PC-3 (cell line): ENCODE measurements at regions not wholly inside any gene's neighbourhood (a gene's known extent, or its start where the extent isn't known, plus 50 kb on each side); places are given as distances from the start of the nearest gene placed in this dataset.
"Not testable (repeated sequence)": the region's sequence is repeated elsewhere in the genome, so short reads cannot be mapped to it uniquely, and the experiment has no call there.

Source experiments
- ATAC-seq: fragments of 200-7000 bp; cut with Tn5 transposase; 2 replicates; pipeline ENCODE4 v1.9.1; 2020; ENCODE audit warnings: mild to moderate bottlenecking, moderate library complexity
- BruUV-seq: library from RNA; stranded (reverse); fragments of 400-500 nt; replicated peaks from 2 replicates; lab custom pipeline; 2021; lab: Mats Ljungman, UMichigan
- CTCF ChIA-PET: fragments of 300-600 bp; sonication (Branson Sonifier 250); formaldehyde crosslinking; loops from one replicate; lab custom pipeline; 2022; ENCODE audit warnings: antibody characterized with exemption; lab: Charles Lee
- POLR2A ChIA-PET: fragments of 300-600 bp; sonication (Branson Sonifier 250); formaldehyde crosslinking; loops from one replicate; lab custom pipeline; 2022; ENCODE audit warnings: antibody characterized with exemption; ENCODE audit not compliant: unreplicated experiment; lab: Charles Lee
- DNase-seq: peaks from one replicate; pipeline ENCODE4 v3.0.0-alpha.2; 2015
- H2AFZ ChIP-seq: fragments of 300-600 bp; sonication (generic); 2 replicates; pipeline ENCODE4 v1.6.0; 2016; ENCODE audit warnings: antibody characterized with exemption, low read length
- H3F3A ChIP-seq: fragments of 300-600 bp; sonication (generic); one replicate; pipeline ENCODE4 v1.6.0; 2017; ENCODE audit warnings: antibody characterized with exemption, low read length, control low read depth, mild to moderate bottlenecking; ENCODE audit not compliant: unreplicated experiment
- H3K27ac ChIP-seq: fragments of 300-600 bp; sonication (generic); 2 replicates; pipeline ENCODE4 v1.5.1; 2016; ENCODE audit warnings: mild to moderate bottlenecking, low read length
- H3K27me3 ChIP-seq: fragments of 300-600 bp; sonication (generic); 2 replicates; pipeline ENCODE4 v1.6.1; 2016; ENCODE audit warnings: low read length, mixed read lengths
- H3K36me3 ChIP-seq: fragments of 300-600 bp; sonication (generic); 2 replicates; pipeline ENCODE4 v1.6.1; 2016; ENCODE audit warnings: low read depth, mixed run types, low read length, mixed read lengths
- H3K4me1 ChIP-seq: fragments of 300-600 bp; sonication (generic); 2 replicates; pipeline ENCODE4 v1.5.1; 2016; ENCODE audit warnings: low read length; ENCODE audit not compliant: insufficient read depth
- H3K4me2 ChIP-seq: fragments of 300-600 bp; sonication (generic); 2 replicates; pipeline ENCODE4 v1.6.0; 2016; ENCODE audit warnings: low read length
- H3K4me3 ChIP-seq: fragments of 300-600 bp; sonication (generic); 2 replicates; pipeline ENCODE4 v1.5.1; 2016; ENCODE audit warnings: mild to moderate bottlenecking, low read length, mixed read lengths
- H3K79me2 ChIP-seq: fragments of 300-600 bp; sonication (generic); 2 replicates; pipeline ENCODE4 v1.6.1; 2017; ENCODE audit warnings: low read length, mixed read lengths
- H3K9ac ChIP-seq: fragments of 300-600 bp; sonication (generic); 2 replicates; pipeline ENCODE4 v1.6.0; 2016; ENCODE audit warnings: mild to moderate bottlenecking, low read length
- H3K9me2 ChIP-seq: fragments of 300-600 bp; sonication (generic); replicated peaks from 2 replicates; pipeline ENCODE4 v1.6.1; 2016; ENCODE audit warnings: mixed run types, low read length, mixed read lengths
- H3K9me3 ChIP-seq: fragments of 300-600 bp; sonication (generic); 2 replicates; pipeline ENCODE4 v1.6.1; 2016; ENCODE audit warnings: low read length, mixed read lengths
- H4K20me1 ChIP-seq: fragments of 300-600 bp; sonication (generic); 2 replicates; pipeline ENCODE4 v1.6.1; 2016; ENCODE audit warnings: low read length, mixed read lengths
- EZH2 ChIP-seq: fragments of 300-600 bp; sonication (generic); IDR thresholded peaks from one replicate; pipeline ENCODE4 v1.6.1; 2017; ENCODE audit warnings: antibody characterized with exemption, mild to moderate bottlenecking, low read length; ENCODE audit not compliant: unreplicated experiment
- EZH2phosphoT487 ChIP-seq: fragments of 300-600 bp; sonication (generic); IDR thresholded peaks from 2 replicates; pipeline ENCODE4 v1.6.1; 2018; ENCODE audit warnings: mild to moderate bottlenecking, antibody characterized with exemption, low read length, borderline replicate concordance
- intact Hi-C: fragments of 100-400 bp; cut with micrococcal nuclease; formaldehyde crosslinking; loops from 2 replicates; pipeline ENCODE4 v1.9.0; 2023
- TF ChIP-seq, protein P1 (sequence below): fragments of 300-600 bp; sonication (generic); conservative IDR thresholded peaks from 2 replicates; pipeline ENCODE4 v1.5.1; 2017; ENCODE audit warnings: antibody characterized with exemption, low read depth, mild to moderate bottlenecking, low read length

DNA sequence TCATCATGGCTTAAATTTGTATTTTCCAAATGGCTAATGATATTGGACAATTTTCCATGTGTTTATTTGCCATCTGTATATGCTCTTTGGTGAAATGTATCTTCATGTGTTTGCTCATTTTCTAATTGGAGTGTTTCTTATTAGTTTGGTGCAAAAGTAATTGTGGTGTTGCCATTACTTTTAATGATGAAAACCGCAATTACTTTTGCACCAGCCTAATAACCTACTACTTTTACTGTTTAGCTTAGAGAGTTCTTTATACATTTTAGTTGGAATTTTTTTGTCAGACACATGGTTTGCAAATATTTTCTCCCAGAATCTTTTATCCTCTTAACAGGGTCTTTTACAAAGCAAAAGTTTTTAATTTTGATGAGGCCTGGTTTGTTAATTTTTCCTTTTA lies 141.0 kb upstream of the AGTR1 start:
- Histone ChIP-seq H4K20me1 (no peaks in the 10 kb centered on the region), H3K9me2 (no peaks in the 10 kb centered on the region), H3K4me3 (no peak overlapping the region), H3F3A (no peaks in the 10 kb centered on the region), H3K9me3 (no peaks in the 10 kb centered on the region), H3K27me3 (no peaks in the 10 kb centered on the region), H3K27ac (no peak overlapping the region), H3K36me3 (no peaks in the 10 kb centered on the region), H3K4me1 (no peaks in the 10 kb centered on the region), H3K4me2 (no peak overlapping the region), H3K79me2 (no peaks in the 10 kb centered on the region), H3K9ac (no peak overlapping the region), H2AFZ (no peak overlapping the region)
- BruUV-seq: no TSS peak
- no peak for DNase-seq
- CTCF ChIA-PET: no interaction called here
- intact Hi-C loops: no loop called here
- POLR2A ChIA-PET: no interaction called here
- TF ChIP-seq, protein P1, sequence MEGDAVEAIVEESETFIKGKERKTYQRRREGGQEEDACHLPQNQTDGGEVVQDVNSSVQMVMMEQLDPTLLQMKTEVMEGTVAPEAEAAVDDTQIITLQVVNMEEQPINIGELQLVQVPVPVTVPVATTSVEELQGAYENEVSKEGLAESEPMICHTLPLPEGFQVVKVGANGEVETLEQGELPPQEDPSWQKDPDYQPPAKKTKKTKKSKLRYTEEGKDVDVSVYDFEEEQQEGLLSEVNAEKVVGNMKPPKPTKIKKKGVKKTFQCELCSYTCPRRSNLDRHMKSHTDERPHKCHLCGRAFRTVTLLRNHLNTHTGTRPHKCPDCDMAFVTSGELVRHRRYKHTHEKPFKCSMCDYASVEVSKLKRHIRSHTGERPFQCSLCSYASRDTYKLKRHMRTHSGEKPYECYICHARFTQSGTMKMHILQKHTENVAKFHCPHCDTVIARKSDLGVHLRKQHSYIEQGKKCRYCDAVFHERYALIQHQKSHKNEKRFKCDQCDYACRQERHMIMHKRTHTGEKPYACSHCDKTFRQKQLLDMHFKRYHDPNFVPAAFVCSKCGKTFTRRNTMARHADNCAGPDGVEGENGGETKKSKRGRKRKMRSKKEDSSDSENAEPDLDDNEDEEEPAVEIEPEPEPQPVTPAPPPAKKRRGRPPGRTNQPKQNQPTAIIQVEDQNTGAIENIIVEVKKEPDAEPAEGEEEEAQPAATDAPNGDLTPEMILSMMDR: no peak
- TF ChIP-seq EZH2phosphoT487 (no peak), EZH2 (no peak)
- ATAC-seq: no peak

DNA sequence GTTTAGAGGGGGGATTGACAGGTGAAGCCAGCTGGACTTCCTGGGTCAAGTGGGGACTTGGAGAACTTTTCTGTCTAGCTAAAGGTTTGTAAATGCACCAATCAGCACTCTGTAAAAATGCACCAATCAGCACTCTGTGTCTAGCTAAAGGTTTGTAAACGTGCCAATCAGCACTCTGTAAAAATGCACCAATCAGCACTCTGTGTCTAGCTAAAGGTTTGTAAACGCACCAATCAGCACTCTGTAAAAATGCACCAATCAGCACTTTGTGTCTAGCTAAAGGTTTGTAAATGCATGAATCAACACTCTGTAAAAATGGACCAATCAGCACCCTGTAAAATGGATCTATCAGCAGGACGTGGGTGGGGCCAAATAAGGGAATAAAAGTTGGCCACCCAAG lies 120.1 kb upstream of the AGTR1 start:
- H3K36me3 ChIP-seq, DNase-seq, ATAC-seq, H4K20me1 ChIP-seq, H3K9me2 ChIP-seq, CTCF ChIA-PET, intact Hi-C loops, H3K9me3 ChIP-seq, H3K4me3 ChIP-seq, H3F3A ChIP-seq, H2AFZ ChIP-seq, H3K27me3 ChIP-seq, H3K79me2 ChIP-seq, BruUV-seq, H3K9ac ChIP-seq, H3K4me2 ChIP-seq, POLR2A ChIA-PET, H3K27ac ChIP-seq, H3K4me1 ChIP-seq: not testable (repeated sequence)

DNA sequence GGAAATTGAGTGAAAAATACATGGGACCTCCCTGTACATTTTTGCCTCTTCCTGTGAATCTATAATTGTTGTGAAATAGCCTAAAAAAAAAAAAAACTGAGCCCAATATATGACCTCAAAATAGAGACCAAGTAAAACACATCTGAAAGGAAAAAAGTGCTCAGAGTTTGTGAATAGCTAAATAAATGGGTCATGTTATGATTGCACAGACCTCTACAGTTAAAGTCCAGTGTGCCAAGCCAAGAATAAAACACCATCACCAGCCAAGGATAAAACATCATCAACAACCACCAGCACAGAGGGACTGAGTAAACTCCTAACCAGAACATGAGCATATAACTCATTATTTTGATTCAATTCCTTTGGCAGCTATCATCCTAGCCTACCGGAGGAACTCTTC lies 115.6 kb upstream of the AGTR1 start:
- BruUV-seq: no TSS peak
- ATAC-seq (no peak), DNase-seq (no peak)
- no peaks in the 10 kb centered on the region for H3K9me3 ChIP-seq
- no peak overlapping the region for H3K27ac ChIP-seq
- H3K79me2 ChIP-seq: no peaks in the 10 kb centered on the region
- no peaks in the 10 kb centered on the region for H3K9me2 ChIP-seq
- CTCF ChIA-PET: no interaction called here
- no peak for TF ChIP-seq EZH2
- TF ChIP-seq, protein P1: no peak
- TF ChIP-seq EZH2phosphoT487: no peak
- H4K20me1 ChIP-seq: no peaks in the 10 kb centered on the region
- H3K4me3 ChIP-seq: no peak overlapping the region
- H3F3A ChIP-seq: no peaks in the 10 kb centered on the region
- no peak overlapping the region for H3K9ac ChIP-seq
- H3K4me2 ChIP-seq: no peak overlapping the region
- no peak overlapping the region for H2AFZ ChIP-seq
- POLR2A ChIA-PET: no interaction called here
- no peaks in the 10 kb centered on the region for H3K4me1 ChIP-seq
- intact Hi-C loops: no loop called here
- no peaks in the 10 kb centered on the region for H3K27me3 ChIP-seq
- no peaks in the 10 kb centered on the region for H3K36me3 ChIP-seq
